ENCODE measurements at regions not wholly inside any gene's neighbourhood (a gene's known extent, or its start where the extent isn't known, plus 50 kb on each side); places are given as distances from the start of the nearest gene placed in this dataset.

GRCh38 chr18:23373570-23373969 lies 79.5 kb upstream of the RIOK3 start:
- TF ChIP-seq CTCF (IDR thresholded peaks at IDR 0.05) (no peak), POLR2A (IDR thresholded peaks at IDR 0.05; ENCODE audit: low read depth) (no peak)
